Gastroesophageal sphincter (tissue), 3 donors: ENCODE measurements at regions not wholly inside any gene's neighbourhood (a gene's known extent, or its start where the extent isn't known, plus 50 kb on each side); places are given as distances from the start of the nearest gene placed in this dataset.

Experiments used
- POLR2AphosphoS5 ChIP-seq: sonication (generic); formaldehyde crosslinking; IDR thresholded peaks from one replicate; pipeline ENCODE4 v1.6.1; 2017; ENCODE audit warnings: antibody characterized with exemption
- TF ChIP-seq, protein P1 (sequence below), 4 experiments: fragments of 200-600 bp in 2 of 4; fragments of 450-650 bp in 2 of 4; sonication (generic) in 1 of 4; IDR thresholded peaks; one replicate each; pipeline ENCODE4 v1.5.1; 2017 to 2019; ENCODE audit warnings: antibody characterized with exemption in 4 of 4, mild to moderate bottlenecking in 2 of 4, moderate library complexity in 2 of 4

DNA sequence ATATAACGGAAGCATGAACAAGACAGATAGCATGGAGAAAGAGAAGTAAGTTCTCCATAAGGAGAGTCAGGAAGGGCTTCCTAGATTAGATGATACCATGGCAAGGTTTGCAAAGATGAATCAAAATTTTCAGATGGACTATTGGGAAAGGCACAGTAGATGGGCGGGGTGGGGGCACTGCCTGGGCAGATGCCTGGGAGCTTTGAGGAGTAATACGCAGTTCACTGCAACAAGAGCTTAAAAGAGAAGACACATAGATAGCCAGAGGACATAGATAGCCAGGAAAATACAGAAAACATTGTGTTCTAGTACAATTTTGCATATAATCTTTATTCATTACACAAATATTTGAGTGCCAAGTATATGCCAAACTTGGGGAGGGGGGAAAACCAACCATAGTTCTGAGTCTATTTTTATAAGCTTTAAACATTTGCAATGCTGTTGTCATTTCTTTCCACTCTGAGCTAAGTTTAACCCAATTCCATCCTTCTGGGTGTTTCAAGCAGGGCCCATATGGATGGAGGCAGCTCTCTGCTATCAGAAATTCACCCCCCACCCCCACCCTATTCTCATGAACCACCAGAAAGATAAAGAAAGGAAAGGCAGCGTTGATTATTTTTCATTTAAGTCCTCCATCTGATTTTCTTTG, 120.6 kb downstream of the NUF2 start:
- TF ChIP-seq, protein P1, sequence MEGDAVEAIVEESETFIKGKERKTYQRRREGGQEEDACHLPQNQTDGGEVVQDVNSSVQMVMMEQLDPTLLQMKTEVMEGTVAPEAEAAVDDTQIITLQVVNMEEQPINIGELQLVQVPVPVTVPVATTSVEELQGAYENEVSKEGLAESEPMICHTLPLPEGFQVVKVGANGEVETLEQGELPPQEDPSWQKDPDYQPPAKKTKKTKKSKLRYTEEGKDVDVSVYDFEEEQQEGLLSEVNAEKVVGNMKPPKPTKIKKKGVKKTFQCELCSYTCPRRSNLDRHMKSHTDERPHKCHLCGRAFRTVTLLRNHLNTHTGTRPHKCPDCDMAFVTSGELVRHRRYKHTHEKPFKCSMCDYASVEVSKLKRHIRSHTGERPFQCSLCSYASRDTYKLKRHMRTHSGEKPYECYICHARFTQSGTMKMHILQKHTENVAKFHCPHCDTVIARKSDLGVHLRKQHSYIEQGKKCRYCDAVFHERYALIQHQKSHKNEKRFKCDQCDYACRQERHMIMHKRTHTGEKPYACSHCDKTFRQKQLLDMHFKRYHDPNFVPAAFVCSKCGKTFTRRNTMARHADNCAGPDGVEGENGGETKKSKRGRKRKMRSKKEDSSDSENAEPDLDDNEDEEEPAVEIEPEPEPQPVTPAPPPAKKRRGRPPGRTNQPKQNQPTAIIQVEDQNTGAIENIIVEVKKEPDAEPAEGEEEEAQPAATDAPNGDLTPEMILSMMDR (IDR thresholded peaks at IDR 0.05) = no peak
- TF ChIP-seq POLR2AphosphoS5 = no peak
